GM23338 (cell line): ENCODE measurements at regions not wholly inside any gene's neighbourhood (a gene's known extent, or its start where the extent isn't known, plus 50 kb on each side); places are given as distances from the start of the nearest gene placed in this dataset.

Experiments
- ATAC-seq: fragments of 200-7000 bp; cut with Tn5 transposase; 3 replicates; pipeline ENCODE4 v1.9.1; 2020
- DNase-seq: peaks from one replicate; pipeline ENCODE4 v3.0.0-alpha.2; 2015; ENCODE audit warnings: low spot score
- H2AFZ ChIP-seq: fragments of 200-600 bp; sonication (generic); 2 replicates; pipeline ENCODE4 v1.8.0; 2016; ENCODE audit warnings: antibody characterized with exemption, mild to moderate bottlenecking, moderate library complexity
- H3F3A ChIP-seq: fragments of 200-600 bp; sonication (generic); replicated peaks from 2 replicates; pipeline ENCODE4 v1.8.0; 2017; ENCODE audit warnings: antibody characterized with exemption, mixed run types, low read depth
- H3K27ac ChIP-seq: fragments of 200-600 bp; sonication (generic); 2 replicates; pipeline ENCODE4 v1.6.1; 2016; ENCODE audit warnings: low read depth
- H3K27me3 ChIP-seq: fragments of 200-600 bp; sonication (generic); 2 replicates; pipeline ENCODE4 v1.8.0; 2016; ENCODE audit warnings: mild to moderate bottlenecking, mixed run types, moderate library complexity; ENCODE audit not compliant: insufficient read depth
- H3K36me3 ChIP-seq: fragments of 200-600 bp; sonication (generic); 2 replicates; pipeline ENCODE4 v1.8.0; 2016; ENCODE audit warnings: mild to moderate bottlenecking; ENCODE audit not compliant: insufficient read depth
- H3K4me1 ChIP-seq: fragments of 200-600 bp; sonication (generic); 2 replicates; pipeline ENCODE4 v1.8.0; 2016; ENCODE audit warnings: mild to moderate bottlenecking, moderate library complexity; ENCODE audit not compliant: insufficient read depth
- H3K4me2 ChIP-seq: fragments of 200-600 bp; sonication (generic); 2 replicates; pipeline ENCODE4 v1.7.1; 2017; ENCODE audit warnings: mixed run types
- H3K4me3 ChIP-seq: fragments of 200-600 bp; sonication (generic); 2 replicates; pipeline ENCODE4 v1.6.1; 2016; ENCODE audit warnings: mixed run types
- H3K79me2 ChIP-seq: fragments of 200-600 bp; sonication (generic); replicated peaks from 2 replicates; pipeline ENCODE4 v1.8.0; 2017; ENCODE audit warnings: mild to moderate bottlenecking; ENCODE audit not compliant: insufficient read depth
- H3K9me2 ChIP-seq: fragments of 200-600 bp; sonication (generic); 2 replicates; pipeline ENCODE4 v1.8.0; 2017; ENCODE audit not compliant: insufficient read depth
- H4K20me1 ChIP-seq: fragments of 200-600 bp; sonication (generic); replicated peaks from 2 replicates; pipeline ENCODE4 v1.8.0; 2017; ENCODE audit warnings: mild to moderate bottlenecking; ENCODE audit not compliant: insufficient read depth
- H3K27ac Mint-ChIP-seq: 2 replicates; pipeline ENCODE4 v1.8.0; 2020; ENCODE audit warnings: inconsistent platforms, mild to moderate bottlenecking, moderate library complexity, mixed read lengths
- H3K27me3 Mint-ChIP-seq: 3 replicates; pipeline ENCODE4 v1.8.0; 2022; ENCODE audit warnings: low read depth, mild to moderate bottlenecking, moderate library complexity, mixed read lengths, inconsistent platforms; ENCODE audit not compliant: insufficient read depth, poor library complexity
- H3K36me3 Mint-ChIP-seq: 3 replicates; pipeline ENCODE4 v1.8.0; 2021; ENCODE audit warnings: low read depth, mild to moderate bottlenecking, inconsistent platforms, moderate library complexity, mixed read lengths
- H3K4me1 Mint-ChIP-seq: 3 replicates; pipeline ENCODE4 v1.8.0; 2020; ENCODE audit warnings: mild to moderate bottlenecking, inconsistent platforms, mixed read lengths
- H3K4me3 Mint-ChIP-seq: 3 replicates; pipeline ENCODE4 v1.8.0; 2021; ENCODE audit warnings: moderate library complexity, mild to moderate bottlenecking, inconsistent platforms, mixed read lengths
- H3K9me3 Mint-ChIP-seq: 3 replicates; pipeline ENCODE4 v1.8.0; 2020; ENCODE audit warnings: moderate library complexity, mild to moderate bottlenecking, inconsistent platforms, mixed read lengths
- CREB1 ChIP-seq: fragments of 250-450 bp; sonication (Bioruptor Pico); IDR thresholded peaks from 2 replicates; pipeline ENCODE4 v1.5.0; 2020; ENCODE audit warnings: low read depth, mild to moderate bottlenecking, moderate library complexity
- EZH2 ChIP-seq: fragments of 200-600 bp; sonication (generic); IDR thresholded peaks from one replicate; pipeline ENCODE4 v1.8.0; 2017; ENCODE audit warnings: antibody characterized with exemption, mild to moderate bottlenecking, low read depth; ENCODE audit not compliant: unreplicated experiment
- EZH2phosphoT487 ChIP-seq: fragments of 200-600 bp; sonication (generic); IDR thresholded peaks from one replicate; pipeline ENCODE4 v1.8.1; 2018; ENCODE audit warnings: antibody characterized with exemption; ENCODE audit not compliant: unreplicated experiment
- JUNB ChIP-seq: IDR thresholded peaks from one replicate; pipeline ENCODE4 v1.6.1; 2016; ENCODE audit warnings: antibody characterized with exemption; ENCODE audit not compliant: unreplicated experiment
- POLR2AphosphoS5 ChIP-seq: IDR thresholded peaks from 2 replicates; pipeline ENCODE4 v1.6.1; 2016; ENCODE audit warnings: antibody characterized with exemption, low read depth
- STAT1 ChIP-seq: IDR thresholded peaks from one replicate; pipeline ENCODE4 v1.6.1; 2016; ENCODE audit warnings: antibody characterized with exemption; ENCODE audit not compliant: unreplicated experiment
- ZNF114 ChIP-seq: fragments of 250-450 bp; sonication (Bioruptor Pico); IDR thresholded peaks from 2 replicates; pipeline ENCODE4 v1.5.0; 2020; ENCODE audit warnings: mild to moderate bottlenecking, moderate library complexity
- ZNF331 ChIP-seq: fragments of 250-450 bp; sonication (Bioruptor Pico); IDR thresholded peaks from 2 replicates; pipeline ENCODE4 v1.5.0; 2020; ENCODE audit warnings: low read depth, mild to moderate bottlenecking, moderate library complexity
- TF ChIP-seq, protein P1 (sequence below): fragments of 250-450 bp; sonication (Bioruptor Pico); IDR thresholded peaks from 2 replicates; pipeline ENCODE4 v1.5.0; 2020; ENCODE audit warnings: mild to moderate bottlenecking, moderate library complexity
- TF ChIP-seq, protein P2 (sequence below), 2 experiments: fragments of 200-600 bp in 1 of 2; sonication (generic) in 1 of 2; conservative IDR thresholded peaks; 2 replicates each; pipeline versions ENCODE4 v1.5.1 to v1.6.1; 2016 to 2017; ENCODE audit warnings: antibody characterized with exemption in 2 of 2, low read depth in 2 of 2, mild to moderate bottlenecking in 2 of 2, moderate library complexity in 1 of 2
- TF ChIP-seq, protein P3 (sequence below): IDR thresholded peaks from one replicate; pipeline ENCODE4 v1.6.1; 2018; ENCODE audit warnings: antibody characterized with exemption; ENCODE audit not compliant: unreplicated experiment

DNA sequence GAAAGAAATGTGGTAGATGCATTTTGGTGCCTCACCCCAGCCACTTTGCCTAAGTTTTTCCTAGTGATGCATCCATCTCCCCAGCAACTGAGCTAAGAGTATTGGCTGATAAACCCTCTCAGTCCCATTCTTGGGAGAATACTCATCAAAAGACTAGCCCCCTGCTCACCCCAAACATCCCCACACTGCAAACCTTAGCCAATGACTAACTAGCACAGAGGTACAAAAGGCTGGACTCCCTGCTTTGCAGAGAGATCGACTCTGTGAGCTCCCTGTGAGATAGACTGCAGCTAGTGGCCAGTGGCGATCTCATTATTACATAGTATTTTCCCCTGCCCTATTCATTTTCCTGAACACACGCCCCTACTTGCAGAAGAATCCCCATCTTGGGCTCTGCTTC is 155.3 kb downstream of the HHIPL2 start (continued):
- TF ChIP-seq, protein P1, sequence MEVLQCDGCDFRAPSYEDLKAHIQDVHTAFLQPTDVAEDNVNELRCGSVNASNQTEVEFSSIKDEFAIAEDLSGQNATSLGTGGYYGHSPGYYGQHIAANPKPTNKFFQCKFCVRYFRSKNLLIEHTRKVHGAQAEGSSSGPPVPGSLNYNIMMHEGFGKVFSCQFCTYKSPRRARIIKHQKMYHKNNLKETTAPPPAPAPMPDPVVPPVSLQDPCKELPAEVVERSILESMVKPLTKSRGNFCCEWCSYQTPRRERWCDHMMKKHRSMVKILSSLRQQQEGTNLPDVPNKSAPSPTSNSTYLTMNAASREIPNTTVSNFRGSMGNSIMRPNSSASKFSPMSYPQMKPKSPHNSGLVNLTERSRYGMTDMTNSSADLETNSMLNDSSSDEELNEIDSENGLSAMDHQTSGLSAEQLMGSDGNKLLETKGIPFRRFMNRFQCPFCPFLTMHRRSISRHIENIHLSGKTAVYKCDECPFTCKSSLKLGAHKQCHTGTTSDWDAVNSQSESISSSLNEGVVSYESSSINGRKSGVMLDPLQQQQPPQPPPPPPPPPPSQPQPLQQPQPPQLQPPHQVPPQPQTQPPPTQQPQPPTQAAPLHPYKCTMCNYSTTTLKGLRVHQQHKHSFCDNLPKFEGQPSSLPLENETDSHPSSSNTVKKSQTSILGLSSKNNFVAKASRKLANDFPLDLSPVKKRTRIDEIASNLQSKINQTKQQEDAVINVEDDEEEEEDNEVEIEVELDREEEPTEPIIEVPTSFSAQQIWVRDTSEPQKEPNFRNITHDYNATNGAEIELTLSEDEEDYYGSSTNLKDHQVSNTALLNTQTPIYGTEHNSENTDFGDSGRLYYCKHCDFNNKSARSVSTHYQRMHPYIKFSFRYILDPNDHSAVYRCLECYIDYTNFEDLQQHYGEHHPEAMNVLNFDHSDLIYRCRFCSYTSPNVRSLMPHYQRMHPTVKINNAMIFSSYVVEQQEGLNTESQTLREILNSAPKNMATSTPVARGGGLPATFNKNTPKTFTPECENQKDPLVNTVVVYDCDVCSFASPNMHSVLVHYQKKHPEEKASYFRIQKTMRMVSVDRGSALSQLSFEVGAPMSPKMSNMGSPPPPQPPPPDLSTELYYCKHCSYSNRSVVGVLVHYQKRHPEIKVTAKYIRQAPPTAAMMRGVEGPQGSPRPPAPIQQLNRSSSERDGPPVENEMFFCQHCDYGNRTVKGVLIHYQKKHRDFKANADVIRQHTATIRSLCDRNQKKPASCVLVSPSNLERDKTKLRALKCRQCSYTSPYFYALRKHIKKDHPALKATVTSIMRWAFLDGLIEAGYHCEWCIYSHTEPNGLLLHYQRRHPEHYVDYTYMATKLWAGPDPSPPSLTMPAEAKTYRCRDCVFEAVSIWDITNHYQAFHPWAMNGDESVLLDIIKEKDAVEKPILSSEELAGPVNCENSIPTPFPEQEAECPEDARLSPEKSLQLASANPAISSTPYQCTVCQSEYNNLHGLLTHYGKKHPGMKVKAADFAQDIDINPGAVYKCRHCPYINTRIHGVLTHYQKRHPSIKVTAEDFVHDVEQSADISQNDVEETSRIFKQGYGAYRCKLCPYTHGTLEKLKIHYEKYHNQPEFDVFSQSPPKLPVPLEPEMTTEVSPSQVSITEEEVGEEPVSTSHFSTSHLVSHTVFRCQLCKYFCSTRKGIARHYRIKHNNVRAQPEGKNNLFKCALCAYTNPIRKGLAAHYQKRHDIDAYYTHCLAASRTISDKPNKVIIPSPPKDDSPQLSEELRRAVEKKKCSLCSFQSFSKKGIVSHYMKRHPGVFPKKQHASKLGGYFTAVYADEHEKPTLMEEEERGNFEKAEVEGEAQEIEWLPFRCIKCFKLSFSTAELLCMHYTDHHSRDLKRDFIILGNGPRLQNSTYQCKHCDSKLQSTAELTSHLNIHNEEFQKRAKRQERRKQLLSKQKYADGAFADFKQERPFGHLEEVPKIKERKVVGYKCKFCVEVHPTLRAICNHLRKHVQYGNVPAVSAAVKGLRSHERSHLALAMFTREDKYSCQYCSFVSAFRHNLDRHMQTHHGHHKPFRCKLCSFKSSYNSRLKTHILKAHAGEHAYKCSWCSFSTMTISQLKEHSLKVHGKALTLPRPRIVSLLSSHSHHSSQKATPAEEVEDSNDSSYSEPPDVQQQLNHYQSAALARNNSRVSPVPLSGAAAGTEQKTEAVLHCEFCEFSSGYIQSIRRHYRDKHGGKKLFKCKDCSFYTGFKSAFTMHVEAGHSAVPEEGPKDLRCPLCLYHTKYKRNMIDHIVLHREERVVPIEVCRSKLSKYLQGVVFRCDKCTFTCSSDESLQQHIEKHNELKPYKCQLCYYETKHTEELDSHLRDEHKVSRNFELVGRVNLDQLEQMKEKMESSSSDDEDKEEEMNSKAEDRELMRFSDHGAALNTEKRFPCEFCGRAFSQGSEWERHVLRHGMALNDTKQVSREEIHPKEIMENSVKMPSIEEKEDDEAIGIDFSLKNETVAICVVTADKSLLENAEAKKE (CRISPR knock-in tag) = no peak
- TF ChIP-seq POLR2AphosphoS5 = no peak
- TF ChIP-seq ZNF114 = no peak
- TF ChIP-seq, protein P2, sequence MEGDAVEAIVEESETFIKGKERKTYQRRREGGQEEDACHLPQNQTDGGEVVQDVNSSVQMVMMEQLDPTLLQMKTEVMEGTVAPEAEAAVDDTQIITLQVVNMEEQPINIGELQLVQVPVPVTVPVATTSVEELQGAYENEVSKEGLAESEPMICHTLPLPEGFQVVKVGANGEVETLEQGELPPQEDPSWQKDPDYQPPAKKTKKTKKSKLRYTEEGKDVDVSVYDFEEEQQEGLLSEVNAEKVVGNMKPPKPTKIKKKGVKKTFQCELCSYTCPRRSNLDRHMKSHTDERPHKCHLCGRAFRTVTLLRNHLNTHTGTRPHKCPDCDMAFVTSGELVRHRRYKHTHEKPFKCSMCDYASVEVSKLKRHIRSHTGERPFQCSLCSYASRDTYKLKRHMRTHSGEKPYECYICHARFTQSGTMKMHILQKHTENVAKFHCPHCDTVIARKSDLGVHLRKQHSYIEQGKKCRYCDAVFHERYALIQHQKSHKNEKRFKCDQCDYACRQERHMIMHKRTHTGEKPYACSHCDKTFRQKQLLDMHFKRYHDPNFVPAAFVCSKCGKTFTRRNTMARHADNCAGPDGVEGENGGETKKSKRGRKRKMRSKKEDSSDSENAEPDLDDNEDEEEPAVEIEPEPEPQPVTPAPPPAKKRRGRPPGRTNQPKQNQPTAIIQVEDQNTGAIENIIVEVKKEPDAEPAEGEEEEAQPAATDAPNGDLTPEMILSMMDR (conservative IDR thresholded peaks at IDR 0.05; ENCODE audit: low read depth in 2 of 2) = no peak

DNA sequence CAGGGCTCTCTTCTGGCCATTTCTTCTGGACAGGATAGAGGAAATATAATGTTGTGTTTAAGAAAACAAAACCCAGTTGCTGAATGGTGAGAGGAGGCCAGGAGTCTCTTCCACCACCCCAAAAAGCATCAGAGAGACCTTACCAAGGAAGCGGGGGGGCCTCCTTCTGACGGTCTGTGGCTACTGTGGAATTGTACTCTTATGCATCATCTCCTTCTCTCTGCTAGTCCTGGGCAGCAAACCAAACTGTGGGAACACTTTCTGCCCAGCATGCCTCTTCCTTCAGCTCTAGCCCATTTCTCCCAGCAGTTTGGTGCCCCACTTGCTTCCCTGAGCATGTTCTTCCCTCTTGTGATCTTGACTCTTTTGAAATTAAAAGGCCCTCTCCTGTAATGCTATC is 157.7 kb downstream of the HHIPL2 start:
- H3K27ac Mint-ChIP-seq = no peak overlapping the region
- DNase-seq (no peak), ATAC-seq (no peak)
- H3K4me1 Mint-ChIP-seq = no peaks in the 10 kb centered on the region
- H3K36me3 ChIP-seq = no peaks in the 10 kb centered on the region
- no peaks in the 10 kb centered on the region for H3K27me3 ChIP-seq
- H3K4me1 ChIP-seq = no peaks in the 10 kb centered on the region
- H3K79me2 ChIP-seq = no peaks in the 10 kb centered on the region
- H4K20me1 ChIP-seq = no peaks in the 10 kb centered on the region
- H3K4me3 ChIP-seq = no peak overlapping the region
- H3K4me2 ChIP-seq = no peak overlapping the region
- no peaks in the 10 kb centered on the region for H3K27me3 Mint-ChIP-seq
- H3K9me3 Mint-ChIP-seq = no peaks in the 10 kb centered on the region
- H2AFZ ChIP-seq = no peak overlapping the region
- H3K9me2 ChIP-seq = 0 out of 2 replicates have a peak, but pooled peaks cover 5% of the 10 kb centered on the region
- no peaks in the 10 kb centered on the region for H3F3A ChIP-seq
- no peak overlapping the region for H3K27ac ChIP-seq
- no peak overlapping the region for H3K4me3 Mint-ChIP-seq
- H3K36me3 Mint-ChIP-seq = no peaks in the 10 kb centered on the region
- TF ChIP-seq, protein P3, sequence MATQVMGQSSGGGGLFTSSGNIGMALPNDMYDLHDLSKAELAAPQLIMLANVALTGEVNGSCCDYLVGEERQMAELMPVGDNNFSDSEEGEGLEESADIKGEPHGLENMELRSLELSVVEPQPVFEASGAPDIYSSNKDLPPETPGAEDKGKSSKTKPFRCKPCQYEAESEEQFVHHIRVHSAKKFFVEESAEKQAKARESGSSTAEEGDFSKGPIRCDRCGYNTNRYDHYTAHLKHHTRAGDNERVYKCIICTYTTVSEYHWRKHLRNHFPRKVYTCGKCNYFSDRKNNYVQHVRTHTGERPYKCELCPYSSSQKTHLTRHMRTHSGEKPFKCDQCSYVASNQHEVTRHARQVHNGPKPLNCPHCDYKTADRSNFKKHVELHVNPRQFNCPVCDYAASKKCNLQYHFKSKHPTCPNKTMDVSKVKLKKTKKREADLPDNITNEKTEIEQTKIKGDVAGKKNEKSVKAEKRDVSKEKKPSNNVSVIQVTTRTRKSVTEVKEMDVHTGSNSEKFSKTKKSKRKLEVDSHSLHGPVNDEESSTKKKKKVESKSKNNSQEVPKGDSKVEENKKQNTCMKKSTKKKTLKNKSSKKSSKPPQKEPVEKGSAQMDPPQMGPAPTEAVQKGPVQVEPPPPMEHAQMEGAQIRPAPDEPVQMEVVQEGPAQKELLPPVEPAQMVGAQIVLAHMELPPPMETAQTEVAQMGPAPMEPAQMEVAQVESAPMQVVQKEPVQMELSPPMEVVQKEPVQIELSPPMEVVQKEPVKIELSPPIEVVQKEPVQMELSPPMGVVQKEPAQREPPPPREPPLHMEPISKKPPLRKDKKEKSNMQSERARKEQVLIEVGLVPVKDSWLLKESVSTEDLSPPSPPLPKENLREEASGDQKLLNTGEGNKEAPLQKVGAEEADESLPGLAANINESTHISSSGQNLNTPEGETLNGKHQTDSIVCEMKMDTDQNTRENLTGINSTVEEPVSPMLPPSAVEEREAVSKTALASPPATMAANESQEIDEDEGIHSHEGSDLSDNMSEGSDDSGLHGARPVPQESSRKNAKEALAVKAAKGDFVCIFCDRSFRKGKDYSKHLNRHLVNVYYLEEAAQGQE = no peak
- TF ChIP-seq, protein P2 (conservative IDR thresholded peaks at IDR 0.05; ENCODE audit: low read depth in 2 of 2) = no peak
- TF ChIP-seq CREB1 (CRISPR knock-in tag) (no peak), JUNB (no peak), ZNF114 (no peak), STAT1 (no peak), EZH2 (no peak), ZNF331 (CRISPR knock-in tag) (no peak), EZH2phosphoT487 (no peak)
